ENCODE measurements at regions not wholly inside any gene's neighbourhood (a gene's known extent, or its start where the extent isn't known, plus 50 kb on each side); places are given as distances from the start of the nearest gene placed in this dataset.

DNA sequence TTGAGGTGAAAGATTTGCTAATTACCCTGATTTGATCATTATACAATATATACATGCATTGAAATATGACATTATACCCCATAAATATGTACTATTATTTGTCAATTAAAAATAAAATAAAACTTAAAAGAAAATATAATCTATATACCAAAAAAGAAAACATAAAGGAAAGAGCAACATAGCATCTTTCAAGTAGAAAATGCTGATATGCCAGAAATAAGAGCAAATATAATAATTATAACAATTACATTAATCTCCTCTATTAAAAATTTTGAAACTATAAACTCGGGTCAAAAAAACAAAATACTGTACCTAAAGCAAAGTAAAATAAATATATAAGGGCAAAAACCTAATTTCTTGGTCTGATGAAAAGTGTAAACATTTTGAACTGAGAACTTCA is 209.3 kb upstream of the PDE1C start:
- Histone ChIP-seq H3K27ac (ENCODE audit: insufficient read depth in 1 of 2, low read depth in 1 of 2, low read length in 2 of 2, poor library complexity in 1 of 2, severe bottlenecking in 2 of 2) (no peak overlapping the region), H3K4me1 (ENCODE audit: control extremely low read depth in 1 of 4, control insufficient read depth in 4 of 4, insufficient read depth in 4 of 4, low read length in 3 of 4) (peaks cover 6 to 20% (median 12%) of the 10 kb centered on the region in 4 experiments), H3K27me3 (replicated peaks in 2 of 5; ENCODE audit: control insufficient read depth in 4 of 5, insufficient read depth in 5 of 5, low read length in 4 of 5) (no peaks in the 10 kb centered on the region), H3K4me3 (ENCODE audit: control insufficient read depth in 1 of 7, extremely low read depth in 1 of 7, insufficient read depth in 4 of 7, low read depth in 2 of 7, low read length in 6 of 7) (no peak overlapping the region), H3K36me3 (ENCODE audit: control insufficient read depth in 4 of 4, insufficient read depth in 4 of 4, low read length in 3 of 4) (no peaks in the 10 kb centered on the region), H3K9me3 (ENCODE audit: control extremely low read depth in 1 of 5, control insufficient read depth in 4 of 5, insufficient read depth in 2 of 5, low read depth in 1 of 5, low read length in 4 of 5) (no peaks in the 10 kb centered on the region)
- no peak for DNase-seq
- ChIA-PET POLR2A (no interaction called here), CTCF (interaction anchor here (1.4 kb wide), 1 partner anchor 18 kb away, joined by 3 read pairs; no protein-coding TSS in a partner anchor)
- no CpG with 5 or more reads among the region's 1 CpG for WGBS (ENCODE audit: insufficient coverage)

DNA sequence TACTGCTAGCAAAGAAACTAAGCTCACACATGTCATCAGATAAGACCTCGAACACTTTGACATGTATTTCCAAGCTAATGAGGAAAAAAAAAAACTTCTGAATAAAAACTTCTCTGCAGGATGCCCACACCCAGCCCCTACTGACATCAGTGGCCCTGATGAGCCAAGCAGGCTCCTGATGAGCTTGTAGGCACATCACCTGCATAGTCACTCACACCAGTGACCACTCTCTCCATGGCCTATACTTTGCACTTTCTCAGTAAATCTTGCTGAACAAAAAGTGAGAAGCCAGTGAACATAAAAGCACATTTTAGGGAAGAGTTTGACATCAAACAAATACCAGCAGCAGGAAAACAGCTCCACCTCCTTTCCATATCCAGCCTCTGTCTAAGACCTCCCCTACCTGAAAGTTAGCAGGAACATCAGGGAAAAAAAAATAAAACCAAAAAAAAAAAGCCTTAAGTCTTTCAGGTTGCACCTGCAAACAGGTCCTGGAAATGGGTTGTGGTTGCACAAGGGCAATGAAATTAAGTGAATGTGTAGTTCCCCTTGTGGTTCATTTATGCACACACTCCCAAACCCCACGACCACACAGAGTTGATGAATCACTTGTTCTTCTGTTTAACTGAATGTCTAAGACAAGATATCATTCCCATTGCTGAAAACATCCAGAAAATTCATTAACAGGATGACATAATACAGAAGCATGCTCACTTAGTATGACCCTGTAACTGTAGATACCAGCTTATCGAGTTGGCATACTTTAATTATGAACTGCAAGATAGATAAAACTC is 205.2 kb upstream of the PDE1C start:
- 17% methylated on average over 1 of the region's 3 CpGs for WGBS (ENCODE audit: insufficient coverage)
- peak; percentile 78 to 95 (median 94) for DNase-seq
- H3K27me3 ChIP-seq (replicated peaks in 2 of 5; ENCODE audit: control insufficient read depth in 4 of 5, insufficient read depth in 5 of 5, low read length in 4 of 5): no peaks in the 10 kb centered on the region
- no peaks in the 10 kb centered on the region for H3K36me3 ChIP-seq (ENCODE audit: control insufficient read depth in 4 of 4, insufficient read depth in 4 of 4, low read length in 3 of 4)
- H3K4me3 ChIP-seq (ENCODE audit: control insufficient read depth in 1 of 7, extremely low read depth in 1 of 7, insufficient read depth in 4 of 7, low read depth in 2 of 7, low read length in 6 of 7): no peak overlapping the region
- H3K9me3 ChIP-seq (ENCODE audit: control extremely low read depth in 1 of 5, control insufficient read depth in 4 of 5, insufficient read depth in 2 of 5, low read depth in 1 of 5, low read length in 4 of 5): no peaks in the 10 kb centered on the region
- POLR2A ChIA-PET: interaction anchor here (0.6 kb wide), 1 partner anchor 14 kb away, joined by 3 read pairs; no protein-coding TSS in a partner anchor
- CTCF ChIA-PET: interaction anchor here (0.7 to 4.6 kb wide), 16 partner anchors 10 to 83 kb away, joined by 3 to 27 read pairs (median 4); no protein-coding TSS in a partner anchor
- H3K4me1 ChIP-seq (ENCODE audit: control extremely low read depth in 1 of 4, control insufficient read depth in 4 of 4, insufficient read depth in 4 of 4, low read length in 3 of 4): peaks cover 6 to 32% (median 12%) of the 10 kb centered on the region in 4 experiments
- H3K27ac ChIP-seq (ENCODE audit: insufficient read depth in 1 of 2, low read depth in 1 of 2, low read length in 2 of 2, poor library complexity in 1 of 2, severe bottlenecking in 2 of 2): no peak overlapping the region

DNA sequence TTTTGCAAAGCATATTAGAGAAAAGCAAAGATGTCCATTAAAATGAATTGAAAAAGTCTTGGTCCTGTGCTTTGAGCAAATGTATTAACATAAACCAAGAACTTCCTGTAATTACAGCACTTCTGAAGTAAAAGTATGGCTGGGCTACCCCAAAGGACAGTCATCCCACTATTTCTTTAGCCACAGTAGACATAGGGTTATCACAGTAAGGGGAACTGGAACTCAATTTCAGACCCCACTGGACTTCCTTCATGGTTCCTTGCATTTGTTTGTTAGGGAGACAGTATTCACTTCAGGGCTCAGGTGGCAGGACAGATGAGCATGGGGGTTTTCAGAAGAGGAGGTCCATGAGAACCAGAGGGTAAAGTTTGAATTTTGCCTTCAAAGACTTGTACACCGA is 203.1 kb upstream of the PDE1C start:
- ChIA-PET CTCF (interaction anchor here (1.7 to 4.6 kb wide), 3 partner anchors 8 to 74 kb away, joined by 4 to 17 read pairs (median 4); no protein-coding TSS in a partner anchor), POLR2A (interaction anchor here (0.6 kb wide), 1 partner anchor 23 kb away, joined by 3 read pairs; no protein-coding TSS in a partner anchor)
- DNase-seq: no peak
- no peaks in the 10 kb centered on the region for H3K27me3 ChIP-seq (replicated peaks in 2 of 5; ENCODE audit: control insufficient read depth in 4 of 5, insufficient read depth in 5 of 5, low read length in 4 of 5)
- H3K36me3 ChIP-seq (ENCODE audit: control insufficient read depth in 4 of 4, insufficient read depth in 4 of 4, low read length in 3 of 4): no peaks in the 10 kb centered on the region
- no peaks in the 10 kb centered on the region for H3K9me3 ChIP-seq (ENCODE audit: control extremely low read depth in 1 of 5, control insufficient read depth in 4 of 5, insufficient read depth in 2 of 5, low read depth in 1 of 5, low read length in 4 of 5)
- H3K4me1 ChIP-seq (ENCODE audit: control extremely low read depth in 1 of 4, control insufficient read depth in 4 of 4, insufficient read depth in 4 of 4, low read length in 3 of 4): peaks cover 6 to 32% (median 12%) of the 10 kb centered on the region in 4 experiments
- WGBS (ENCODE audit: insufficient coverage): 100% methylated on average over 1 of the region's 1 CpG
- no peak overlapping the region for H3K4me3 ChIP-seq (ENCODE audit: control insufficient read depth in 1 of 7, extremely low read depth in 1 of 7, insufficient read depth in 4 of 7, low read depth in 2 of 7, low read length in 6 of 7)
- H3K27ac ChIP-seq (ENCODE audit: insufficient read depth in 1 of 2, low read depth in 1 of 2, low read length in 2 of 2, poor library complexity in 1 of 2, severe bottlenecking in 2 of 2): no peak overlapping the region

DNA sequence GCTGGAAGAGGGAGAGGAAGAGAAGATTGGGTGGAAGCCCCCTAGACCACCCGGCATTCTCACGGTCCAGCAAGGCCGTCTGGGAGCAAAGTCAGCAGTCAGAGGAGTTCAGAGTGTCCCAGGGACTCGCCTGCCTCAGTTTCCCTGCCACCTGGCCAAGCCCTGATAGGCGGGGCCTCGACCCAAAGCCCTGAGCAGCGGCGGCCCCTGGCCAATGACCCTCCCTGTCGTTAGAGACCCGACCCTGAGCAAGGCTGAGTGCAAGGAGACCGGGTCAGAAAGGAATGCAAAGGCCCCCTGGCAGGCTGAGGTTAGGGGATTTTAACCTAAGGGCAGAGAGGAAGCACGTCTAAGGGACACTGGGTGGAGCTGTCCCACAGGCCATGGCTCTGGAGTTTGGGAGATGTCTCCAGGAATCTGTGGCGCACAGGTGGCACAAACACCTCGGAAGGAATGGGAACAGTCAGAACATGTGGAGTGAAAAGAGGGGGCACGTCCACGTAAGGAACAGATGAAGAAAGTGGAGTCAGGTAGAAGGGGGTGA is 196.8 kb upstream of the PDE1C start:
- CTCF ChIA-PET: interaction anchor here (1.0 to 3.4 kb wide), 2 partner anchors 9 to 57 kb away, joined by 3 to 17 read pairs; no protein-coding TSS in a partner anchor
- H3K27ac ChIP-seq (ENCODE audit: insufficient read depth in 1 of 2, low read depth in 1 of 2, low read length in 2 of 2, poor library complexity in 1 of 2, severe bottlenecking in 2 of 2): no peak overlapping the region
- no peak overlapping the region for H3K4me3 ChIP-seq (ENCODE audit: control insufficient read depth in 1 of 7, extremely low read depth in 1 of 7, insufficient read depth in 4 of 7, low read depth in 2 of 7, low read length in 6 of 7)
- peaks cover 21 to 35% (median 27%) of the 10 kb centered on the region in 4 experiments for H3K4me1 ChIP-seq (ENCODE audit: control extremely low read depth in 1 of 4, control insufficient read depth in 4 of 4, insufficient read depth in 4 of 4, low read length in 3 of 4)
- POLR2A ChIA-PET: no interaction called here
- WGBS (ENCODE audit: insufficient coverage): 93% methylated on average over 13 of the region's 16 CpGs
- no peaks in the 10 kb centered on the region for H3K27me3 ChIP-seq (replicated peaks in 2 of 5; ENCODE audit: control insufficient read depth in 4 of 5, insufficient read depth in 5 of 5, low read length in 4 of 5)
- no peak for DNase-seq
- no peaks in the 10 kb centered on the region for H3K36me3 ChIP-seq (ENCODE audit: control insufficient read depth in 4 of 4, insufficient read depth in 4 of 4, low read length in 3 of 4)
- no peaks in the 10 kb centered on the region for H3K9me3 ChIP-seq (ENCODE audit: control extremely low read depth in 1 of 5, control insufficient read depth in 4 of 5, insufficient read depth in 2 of 5, low read depth in 1 of 5, low read length in 4 of 5)

GRCh38 chr7:32264702-32265284 is 194.6 kb upstream of the PDE1C start:
- Histone ChIP-seq H3K36me3 (ENCODE audit: control insufficient read depth in 4 of 4, insufficient read depth in 4 of 4, low read length in 3 of 4) (no peaks in the 10 kb centered on the region), H3K27ac (ENCODE audit: insufficient read depth in 1 of 2, low read depth in 1 of 2, low read length in 2 of 2, poor library complexity in 1 of 2, severe bottlenecking in 2 of 2) (no peak overlapping the region), H3K4me3 (ENCODE audit: control insufficient read depth in 1 of 7, extremely low read depth in 1 of 7, insufficient read depth in 4 of 7, low read depth in 2 of 7, low read length in 6 of 7) (peak overlapping the region in 1 of 7 experiments; percentile 14), H3K27me3 (replicated peaks in 2 of 5; ENCODE audit: control insufficient read depth in 4 of 5, insufficient read depth in 5 of 5, low read length in 4 of 5) (no peaks in the 10 kb centered on the region), H3K4me1 (ENCODE audit: control extremely low read depth in 1 of 4, control insufficient read depth in 4 of 4, insufficient read depth in 4 of 4, low read length in 3 of 4) (peaks cover 21 to 35% (median 30%) of the 10 kb centered on the region in 4 experiments), H3K9me3 (ENCODE audit: control extremely low read depth in 1 of 5, control insufficient read depth in 4 of 5, insufficient read depth in 2 of 5, low read depth in 1 of 5, low read length in 4 of 5) (no peaks in the 10 kb centered on the region)
- ChIA-PET POLR2A (no interaction called here), CTCF (interaction anchor here (3.4 kb wide), 1 partner anchor 11 kb away, joined by 17 read pairs; no protein-coding TSS in a partner anchor)
- 78% methylated on average over 2 of the region's 2 CpGs for WGBS (ENCODE audit: insufficient coverage)
- DNase-seq: no peak

- Histone ChIP-seq H3K27ac (ENCODE audit: insufficient read depth in 1 of 2, low read depth in 1 of 2, low read length in 2 of 2, poor library complexity in 1 of 2, severe bottlenecking in 2 of 2) (peak overlapping the region in 1 of 2 experiments; percentile 19), H3K4me3 (ENCODE audit: control insufficient read depth in 1 of 7, extremely low read depth in 1 of 7, insufficient read depth in 4 of 7, low read depth in 2 of 7, low read length in 6 of 7) (peak overlapping the region in 2 of 7 experiments; percentile 14 to 24), H3K4me1 (ENCODE audit: control extremely low read depth in 1 of 4, control insufficient read depth in 4 of 4, insufficient read depth in 4 of 4, low read length in 3 of 4) (peaks cover 21 to 41% (median 33%) of the 10 kb centered on the region in 4 experiments), H3K9me3 (ENCODE audit: control extremely low read depth in 1 of 5, control insufficient read depth in 4 of 5, insufficient read depth in 2 of 5, low read depth in 1 of 5, low read length in 4 of 5) (no peaks in the 10 kb centered on the region), H3K27me3 (replicated peaks in 2 of 5; ENCODE audit: control insufficient read depth in 4 of 5, insufficient read depth in 5 of 5, low read length in 4 of 5) (no peaks in the 10 kb centered on the region), H3K36me3 (ENCODE audit: control insufficient read depth in 4 of 4, insufficient read depth in 4 of 4, low read length in 3 of 4) (no peaks in the 10 kb centered on the region)
- CTCF ChIA-PET: interaction anchor here (3.4 kb wide), 1 partner anchor 12 kb away, joined by 17 read pairs; no protein-coding TSS in a partner anchor
- POLR2A ChIA-PET: no interaction called here
- DNase-seq: peak; percentile 83 to 97 (median 93)
These were observed 193.4 kb upstream of the PDE1C start for GRCh38 chr7:32263611-32264010.

All from common myeloid progenitor, CD34-positive (primary cell).